ENCODE measurements at regions not wholly inside any gene's neighbourhood (a gene's known extent, or its start where the extent isn't known, plus 50 kb on each side); places are given as distances from the start of the nearest gene placed in this dataset.

GRCh38 chr3:137509354-137510045 is 254.6 kb upstream of the SOX14 start:
- TF ChIP-seq CAMTA2 (CRISPR knock-in tag; IDR thresholded peaks at IDR 0.05; ENCODE audit: borderline replicate concordance), result no peak
- no peak for TF ChIP-seq ZNF614 (CRISPR knock-in tag; IDR thresholded peaks at IDR 0.05; ENCODE audit: borderline replicate concordance)
- TF ChIP-seq CTCF (CRISPR knock-in tag; IDR thresholded peaks at IDR 0.05), result no peak
- TF ChIP-seq ZBTB1 (CRISPR knock-in tag; IDR thresholded peaks at IDR 0.05; ENCODE audit: borderline replicate concordance), result no peak

Measured in HepG2 (cell line).